ENCODE measurements at regions not wholly inside any gene's neighbourhood (a gene's known extent, or its start where the extent isn't known, plus 50 kb on each side); places are given as distances from the start of the nearest gene placed in this dataset.
"Not testable (repeated sequence)": the region's sequence is repeated elsewhere in the genome, so short reads cannot be mapped to it uniquely, and the experiment has no call there.

GRCh38 chr5:157955541-157956172 lies 96.7 kb upstream of the CLINT1 start:
- no peaks in the 10 kb centered on the region for H3K9me3 ChIP-seq (ENCODE audit: control insufficient read depth, insufficient read depth, low read length)
- no peak overlapping the region for H3K4me3 ChIP-seq (ENCODE audit: low read depth, low read length)
- H3K27ac ChIP-seq (ENCODE audit: low read depth, low read length) = no peak overlapping the region
- WGBS (ENCODE audit: insufficient coverage) = no CpG with 5 or more reads among the region's 6 CpGs
- H3K4me1 ChIP-seq (ENCODE audit: control insufficient read depth, insufficient read depth, low read length) = peaks cover 3% of the 10 kb centered on the region
- no peak for DNase-seq (ENCODE audit: low read depth in 4 of 6, low spot score in 6 of 6)
- no peaks in the 10 kb centered on the region for H3K27me3 ChIP-seq (ENCODE audit: control insufficient read depth, insufficient read depth, low read length)
- no peaks in the 10 kb centered on the region for H3K36me3 ChIP-seq (ENCODE audit: control insufficient read depth, insufficient read depth, low read length)

DNA sequence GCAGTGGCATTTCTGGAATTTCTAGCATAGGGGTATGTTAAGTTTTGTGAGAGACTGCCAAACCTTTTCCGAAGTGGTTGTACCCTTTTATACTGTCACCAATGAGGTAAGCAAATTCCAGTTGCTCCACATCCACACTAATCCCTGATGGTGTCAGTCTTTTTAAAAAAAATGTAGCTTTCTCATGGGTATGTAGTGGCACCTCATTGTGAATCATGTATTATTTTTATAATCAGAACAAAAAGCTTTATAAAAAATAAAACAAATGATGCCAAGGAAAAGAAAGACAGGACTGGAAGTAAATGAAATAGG lies 93.4 kb upstream of the CLINT1 start:
- no CpG with 5 or more reads among the region's 1 CpG for WGBS (ENCODE audit: insufficient coverage)
- no peaks in the 10 kb centered on the region for H3K27me3 ChIP-seq (ENCODE audit: control insufficient read depth, insufficient read depth, low read length)
- H3K9me3 ChIP-seq (ENCODE audit: control insufficient read depth, insufficient read depth, low read length) = no peaks in the 10 kb centered on the region
- DNase-seq (ENCODE audit: low read depth in 4 of 6, low spot score in 6 of 6) = no peak
- H3K4me3 ChIP-seq (ENCODE audit: low read depth, low read length) = no peak overlapping the region
- peaks cover 3% of the 10 kb centered on the region for H3K4me1 ChIP-seq (ENCODE audit: control insufficient read depth, insufficient read depth, low read length)
- no peaks in the 10 kb centered on the region for H3K36me3 ChIP-seq (ENCODE audit: control insufficient read depth, insufficient read depth, low read length)
- no peak overlapping the region for H3K27ac ChIP-seq (ENCODE audit: low read depth, low read length)

DNA sequence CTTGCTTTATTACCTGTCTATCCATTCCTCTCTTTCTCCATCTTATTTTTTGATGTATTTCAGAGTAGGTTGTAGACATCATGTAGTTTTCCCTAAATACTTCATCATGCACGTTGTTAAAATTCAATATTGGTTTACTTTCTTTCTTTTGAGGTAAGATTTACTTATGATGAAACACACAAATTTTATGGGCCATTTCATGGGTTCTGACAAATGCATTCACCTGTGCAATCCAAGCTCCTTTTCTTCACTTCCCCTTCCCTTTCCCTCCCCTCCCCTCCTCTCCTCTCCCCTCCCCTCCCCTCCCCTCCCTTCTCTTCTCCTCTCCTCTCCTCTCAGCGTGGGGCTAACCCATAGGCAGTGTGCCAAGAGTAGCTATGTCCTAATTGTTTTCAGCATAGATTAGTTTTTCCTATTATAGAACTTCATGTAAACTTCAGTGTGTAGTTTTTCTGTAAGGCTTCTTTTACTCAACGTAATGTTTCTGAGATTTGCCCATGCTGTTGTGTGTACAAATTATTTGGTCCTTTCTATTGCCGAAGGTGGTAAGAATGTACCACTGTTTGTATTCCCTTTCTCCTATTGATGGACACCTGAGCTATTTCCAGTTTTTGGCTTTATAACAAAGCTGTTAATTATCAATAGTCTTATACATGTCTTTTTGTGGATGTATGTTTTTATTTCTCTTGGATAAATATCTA lies 92.9 kb upstream of the CLINT1 start:
- no peak overlapping the region for H3K4me3 ChIP-seq (ENCODE audit: low read depth, low read length)

DNA sequence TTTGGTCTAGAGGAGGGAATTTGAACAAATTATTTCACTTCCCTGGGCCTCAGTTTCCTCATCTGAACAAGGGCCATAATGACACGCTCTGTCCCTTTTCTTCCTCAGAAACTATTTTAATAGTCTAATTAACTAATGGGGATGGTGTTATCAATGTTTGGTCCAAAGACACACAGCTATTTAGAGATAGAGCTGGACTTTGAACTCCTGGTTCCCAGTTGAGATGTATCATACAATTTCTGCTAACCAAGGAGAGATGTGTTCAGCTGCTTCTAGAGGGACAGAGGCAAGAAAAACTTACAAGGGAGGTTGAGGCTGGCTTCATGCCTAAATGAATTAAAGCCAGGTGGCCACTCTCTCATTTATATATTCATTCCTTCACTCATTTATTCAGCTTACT lies 90.6 kb upstream of the CLINT1 start:
- no peak for DNase-seq (ENCODE audit: low read depth in 4 of 6, low spot score in 6 of 6)
- Histone ChIP-seq H3K36me3 (ENCODE audit: control insufficient read depth, insufficient read depth, low read length) (no peaks in the 10 kb centered on the region), H3K27me3 (ENCODE audit: control insufficient read depth, insufficient read depth, low read length) (no peaks in the 10 kb centered on the region), H3K9me3 (ENCODE audit: control insufficient read depth, insufficient read depth, low read length) (no peaks in the 10 kb centered on the region), H3K4me1 (ENCODE audit: control insufficient read depth, insufficient read depth, low read length) (no peaks in the 10 kb centered on the region), H3K27ac (ENCODE audit: low read depth, low read length) (no peak overlapping the region), H3K4me3 (ENCODE audit: low read depth, low read length) (no peak overlapping the region)
- WGBS (ENCODE audit: insufficient coverage) = no CpG with 5 or more reads among the region's 1 CpG

More for the DNA sequence above, 92.9 kb upstream of the CLINT1 start:
- no peak overlapping the region for H3K27ac ChIP-seq (ENCODE audit: low read depth, low read length)
- H3K9me3 ChIP-seq (ENCODE audit: control insufficient read depth, insufficient read depth, low read length) = no peaks in the 10 kb centered on the region
- no CpG with 5 or more reads among the region's 4 CpGs for WGBS (ENCODE audit: insufficient coverage)
- no peak for DNase-seq (ENCODE audit: low read depth in 4 of 6, low spot score in 6 of 6)
- H3K4me1 ChIP-seq (ENCODE audit: control insufficient read depth, insufficient read depth, low read length) = peaks cover 3% of the 10 kb centered on the region
- no peaks in the 10 kb centered on the region for H3K27me3 ChIP-seq (ENCODE audit: control insufficient read depth, insufficient read depth, low read length)
- no peaks in the 10 kb centered on the region for H3K36me3 ChIP-seq (ENCODE audit: control insufficient read depth, insufficient read depth, low read length)

DNA sequence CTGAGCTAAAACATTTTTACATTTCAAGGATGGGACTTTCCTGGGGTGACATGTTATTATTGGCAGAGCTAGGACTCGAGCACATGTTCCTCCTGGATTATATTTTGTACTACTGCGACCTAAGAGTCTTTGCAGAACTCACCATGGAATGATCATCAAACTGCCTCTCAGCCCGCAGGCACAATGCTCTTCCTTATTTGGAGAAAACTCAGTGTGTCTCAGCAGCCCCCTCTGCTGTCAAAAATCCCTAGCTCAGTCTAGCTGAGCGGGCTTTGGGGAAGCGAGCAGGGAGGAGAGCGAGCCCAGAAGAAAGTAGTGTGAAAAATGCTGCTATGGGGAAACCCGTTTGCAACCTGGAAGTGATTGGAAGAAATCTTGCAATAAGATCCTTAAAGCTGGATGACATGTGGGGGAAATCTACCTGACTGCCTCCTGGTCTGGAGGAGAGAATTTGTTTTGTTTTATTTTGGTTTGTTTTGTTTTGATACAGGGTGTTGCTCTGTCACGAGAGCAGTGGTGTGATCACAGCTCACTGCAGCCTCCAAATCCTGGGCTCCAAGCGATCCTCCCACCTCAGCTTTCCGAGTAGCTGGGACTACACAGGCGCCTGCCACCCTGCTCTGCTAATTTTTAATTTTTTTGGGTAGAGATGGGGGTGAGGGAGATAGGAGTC lies 89.9 kb upstream of the CLINT1 start:
- no peak overlapping the region for H3K4me3 ChIP-seq (ENCODE audit: low read depth, low read length)
- DNase-seq (ENCODE audit: low read depth in 4 of 6, low spot score in 6 of 6) = peak; percentile 84 to 97 (median 88)
- H3K36me3 ChIP-seq (ENCODE audit: control insufficient read depth, insufficient read depth, low read length) = no peaks in the 10 kb centered on the region
- no peaks in the 10 kb centered on the region for H3K27me3 ChIP-seq (ENCODE audit: control insufficient read depth, insufficient read depth, low read length)
- H3K9me3 ChIP-seq (ENCODE audit: control insufficient read depth, insufficient read depth, low read length) = no peaks in the 10 kb centered on the region
- WGBS (ENCODE audit: insufficient coverage) = 3% methylated on average over 7 of the region's 11 CpGs
- H3K4me1 ChIP-seq (ENCODE audit: control insufficient read depth, insufficient read depth, low read length) = no peaks in the 10 kb centered on the region
- H3K27ac ChIP-seq (ENCODE audit: low read depth, low read length) = no peak overlapping the region

DNA sequence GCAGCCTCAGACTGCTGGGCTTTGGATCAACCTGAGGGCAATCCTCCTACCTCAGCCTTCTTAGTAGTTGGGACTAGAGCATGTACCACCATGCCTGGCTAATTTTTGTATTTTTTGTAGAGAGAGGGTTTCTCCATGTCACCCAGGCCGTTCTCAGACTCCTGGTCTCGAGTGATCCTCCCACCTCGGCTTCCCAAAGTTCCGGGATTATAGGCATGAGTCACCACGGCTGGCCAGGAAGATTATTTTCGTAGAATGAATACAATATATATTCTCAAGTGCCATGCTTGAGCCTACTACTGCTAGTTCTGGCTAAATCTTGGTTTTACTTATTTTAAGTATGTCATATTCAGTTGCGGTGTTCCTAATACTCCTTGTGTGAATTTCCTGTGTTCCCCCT lies 88.2 kb upstream of the CLINT1 start:
- Histone ChIP-seq H3K9me3 (ENCODE audit: control insufficient read depth, insufficient read depth, low read length) (no peaks in the 10 kb centered on the region), H3K36me3 (ENCODE audit: control insufficient read depth, insufficient read depth, low read length) (no peaks in the 10 kb centered on the region), H3K4me3 (ENCODE audit: low read depth, low read length) (no peak overlapping the region), H3K27me3 (ENCODE audit: control insufficient read depth, insufficient read depth, low read length) (no peaks in the 10 kb centered on the region), H3K4me1 (ENCODE audit: control insufficient read depth, insufficient read depth, low read length) (no peaks in the 10 kb centered on the region), H3K27ac (ENCODE audit: low read depth, low read length) (no peak overlapping the region)
- 100% methylated on average over 3 of the region's 7 CpGs for WGBS (ENCODE audit: insufficient coverage)
- DNase-seq (ENCODE audit: low read depth in 4 of 6, low spot score in 6 of 6) = no peak

- not testable (repeated sequence) for H3K27ac ChIP-seq (ENCODE audit: low read depth, low read length); H3K36me3 ChIP-seq (ENCODE audit: control insufficient read depth, insufficient read depth, low read length); H3K9me3 ChIP-seq (ENCODE audit: control insufficient read depth, insufficient read depth, low read length); H3K27me3 ChIP-seq (ENCODE audit: control insufficient read depth, insufficient read depth, low read length); DNase-seq (ENCODE audit: low read depth in 4 of 6, low spot score in 6 of 6); H3K4me1 ChIP-seq (ENCODE audit: control insufficient read depth, insufficient read depth, low read length); H3K4me3 ChIP-seq (ENCODE audit: low read depth, low read length)
- 57% methylated on average over 1 of the region's 5 CpGs for WGBS (ENCODE audit: insufficient coverage)
Measured at GRCh38 chr5:157945822-157946221, 86.9 kb upstream of the CLINT1 start.

DNA sequence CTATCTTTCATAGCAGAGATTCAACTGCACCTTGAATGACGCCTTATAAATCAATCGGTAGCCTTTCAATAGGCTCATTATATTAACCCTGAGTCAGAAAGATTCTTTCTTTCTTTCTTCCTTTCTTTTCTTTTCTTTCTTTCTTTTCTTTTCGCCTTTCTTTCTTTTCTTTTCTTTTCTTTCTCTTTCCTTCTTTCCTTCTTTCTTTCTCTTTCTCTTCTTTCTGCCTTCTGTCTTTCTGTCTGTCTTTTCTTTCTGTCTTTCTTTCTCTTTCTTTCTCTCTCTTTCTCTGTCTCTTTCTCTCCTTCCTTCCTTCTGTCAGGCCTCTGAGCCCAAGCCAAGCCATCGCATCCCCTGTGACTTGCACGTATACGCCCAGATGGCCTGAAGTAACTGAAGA lies 86.0 kb upstream of the CLINT1 start:
- Histone ChIP-seq H3K4me3 (ENCODE audit: low read depth, low read length) (no peak overlapping the region), H3K9me3 (ENCODE audit: control insufficient read depth, insufficient read depth, low read length) (no peaks in the 10 kb centered on the region), H3K36me3 (ENCODE audit: control insufficient read depth, insufficient read depth, low read length) (no peaks in the 10 kb centered on the region), H3K4me1 (ENCODE audit: control insufficient read depth, insufficient read depth, low read length) (no peaks in the 10 kb centered on the region), H3K27me3 (ENCODE audit: control insufficient read depth, insufficient read depth, low read length) (no peaks in the 10 kb centered on the region), H3K27ac (ENCODE audit: low read depth, low read length) (no peak overlapping the region)
- DNase-seq (ENCODE audit: low read depth in 4 of 6, low spot score in 6 of 6) = no peak
- 96% methylated on average over 3 of the region's 6 CpGs for WGBS (ENCODE audit: insufficient coverage)

DNA sequence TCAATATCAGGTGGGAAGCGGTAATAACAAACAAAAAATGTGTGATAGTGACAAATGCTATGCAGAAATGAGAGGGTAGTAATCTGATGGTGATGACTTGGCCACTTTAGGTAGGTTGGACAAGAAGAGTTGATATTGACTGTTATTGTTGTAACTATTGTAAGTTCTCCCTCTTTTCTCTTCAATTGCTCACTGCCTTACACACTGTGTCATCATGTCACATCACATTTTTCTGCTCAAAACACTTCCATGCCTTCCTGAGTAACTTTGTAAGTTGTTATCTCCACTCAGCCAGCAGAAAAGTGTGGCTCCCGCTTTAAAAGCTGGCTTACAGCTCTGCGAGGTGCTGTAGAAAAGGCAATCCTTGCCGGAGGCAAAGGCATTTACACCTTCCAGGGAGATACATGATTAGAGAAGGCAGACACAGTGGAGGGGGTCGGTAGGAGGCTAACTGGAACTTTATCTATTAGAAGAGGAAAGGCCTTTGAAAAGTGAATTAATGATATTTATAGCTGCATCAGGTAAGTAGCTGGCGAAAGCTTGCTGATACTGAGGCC lies 85.2 kb upstream of the CLINT1 start:
- H3K4me1 ChIP-seq (ENCODE audit: control insufficient read depth, insufficient read depth, low read length) = no peaks in the 10 kb centered on the region
- no peak overlapping the region for H3K4me3 ChIP-seq (ENCODE audit: low read depth, low read length)
- WGBS (ENCODE audit: insufficient coverage) = 66% methylated on average over 5 of the region's 6 CpGs
- no peaks in the 10 kb centered on the region for H3K27me3 ChIP-seq (ENCODE audit: control insufficient read depth, insufficient read depth, low read length)
- no peaks in the 10 kb centered on the region for H3K9me3 ChIP-seq (ENCODE audit: control insufficient read depth, insufficient read depth, low read length)
- DNase-seq (ENCODE audit: low read depth in 4 of 6, low spot score in 6 of 6) = peak in 1 of 6 donors; percentile 36
- no peaks in the 10 kb centered on the region for H3K36me3 ChIP-seq (ENCODE audit: control insufficient read depth, insufficient read depth, low read length)
- no peak overlapping the region for H3K27ac ChIP-seq (ENCODE audit: low read depth, low read length)

DNA sequence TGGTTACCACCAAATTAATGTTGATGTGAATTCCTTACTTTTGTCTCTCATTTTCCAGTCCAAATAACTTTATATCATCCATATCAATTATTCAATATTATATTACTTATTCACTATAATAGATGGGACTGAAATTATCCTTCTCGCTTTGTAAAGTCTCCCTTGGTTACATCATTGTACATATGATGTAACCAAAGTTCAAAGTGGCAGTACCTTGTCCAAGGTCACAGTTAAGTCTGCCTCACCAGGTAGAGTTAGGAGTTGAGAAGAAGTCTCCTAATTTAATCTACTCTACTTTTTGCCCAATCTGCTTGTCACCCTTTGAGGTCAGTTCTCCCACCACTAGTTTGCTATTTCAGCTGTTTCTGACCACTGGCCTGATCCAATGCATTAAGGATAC lies 83.7 kb upstream of the CLINT1 start:
- no peaks in the 10 kb centered on the region for H3K36me3 ChIP-seq (ENCODE audit: control insufficient read depth, insufficient read depth, low read length)
- H3K27ac ChIP-seq (ENCODE audit: low read depth, low read length) = no peak overlapping the region
- no peak overlapping the region for H3K4me3 ChIP-seq (ENCODE audit: low read depth, low read length)
- no peaks in the 10 kb centered on the region for H3K4me1 ChIP-seq (ENCODE audit: control insufficient read depth, insufficient read depth, low read length)
- no peak for DNase-seq (ENCODE audit: low read depth in 4 of 6, low spot score in 6 of 6)
- no CpG with 5 or more reads among the region's 1 CpG for WGBS (ENCODE audit: insufficient coverage)
- H3K27me3 ChIP-seq (ENCODE audit: control insufficient read depth, insufficient read depth, low read length) = no peaks in the 10 kb centered on the region
- H3K9me3 ChIP-seq (ENCODE audit: control insufficient read depth, insufficient read depth, low read length) = no peaks in the 10 kb centered on the region

Data from spinal cord (tissue), 9 donors.